ENCODE measurements at regions not wholly inside any gene's neighbourhood (a gene's known extent, or its start where the extent isn't known, plus 50 kb on each side); places are given as distances from the start of the nearest gene placed in this dataset.

DNA sequence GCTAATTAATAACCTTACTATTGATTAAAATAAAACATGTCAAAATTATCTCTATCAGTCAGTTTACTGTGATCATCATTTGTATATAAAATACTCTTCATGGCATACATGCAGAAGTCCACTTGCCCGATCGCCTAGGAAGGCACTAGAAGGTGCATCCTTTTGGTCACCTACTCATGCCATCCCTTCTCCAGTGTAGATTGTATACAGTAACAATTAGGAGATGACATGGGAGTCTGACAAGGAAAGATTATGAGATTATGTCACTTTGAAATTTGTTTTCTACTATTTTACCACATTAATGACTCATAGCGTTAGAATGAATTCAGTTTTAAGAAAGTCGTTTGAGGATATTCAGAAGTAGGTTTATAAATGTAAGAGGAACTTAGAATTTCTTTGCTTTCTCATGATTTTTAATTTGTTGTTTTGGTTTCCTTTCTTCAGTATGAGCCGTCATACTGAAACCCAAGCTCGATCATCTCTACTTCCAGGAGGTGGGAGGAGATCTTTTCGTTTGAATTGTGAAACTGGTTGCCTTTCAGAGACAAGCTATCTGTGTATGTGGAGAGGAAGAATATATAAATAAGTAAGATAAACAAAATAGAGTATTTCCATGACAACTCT, 51.1 kb upstream of the UNC5C start:
- TF ChIP-seq POLR2A (IDR thresholded peaks at IDR 0.05; ENCODE audit: extremely low read depth, insufficient read length) (no peak), MYC (IDR thresholded peaks at IDR 0.05; ENCODE audit: low read depth, low read length) (no peak)
- TF ChIP-seq, protein P1, sequence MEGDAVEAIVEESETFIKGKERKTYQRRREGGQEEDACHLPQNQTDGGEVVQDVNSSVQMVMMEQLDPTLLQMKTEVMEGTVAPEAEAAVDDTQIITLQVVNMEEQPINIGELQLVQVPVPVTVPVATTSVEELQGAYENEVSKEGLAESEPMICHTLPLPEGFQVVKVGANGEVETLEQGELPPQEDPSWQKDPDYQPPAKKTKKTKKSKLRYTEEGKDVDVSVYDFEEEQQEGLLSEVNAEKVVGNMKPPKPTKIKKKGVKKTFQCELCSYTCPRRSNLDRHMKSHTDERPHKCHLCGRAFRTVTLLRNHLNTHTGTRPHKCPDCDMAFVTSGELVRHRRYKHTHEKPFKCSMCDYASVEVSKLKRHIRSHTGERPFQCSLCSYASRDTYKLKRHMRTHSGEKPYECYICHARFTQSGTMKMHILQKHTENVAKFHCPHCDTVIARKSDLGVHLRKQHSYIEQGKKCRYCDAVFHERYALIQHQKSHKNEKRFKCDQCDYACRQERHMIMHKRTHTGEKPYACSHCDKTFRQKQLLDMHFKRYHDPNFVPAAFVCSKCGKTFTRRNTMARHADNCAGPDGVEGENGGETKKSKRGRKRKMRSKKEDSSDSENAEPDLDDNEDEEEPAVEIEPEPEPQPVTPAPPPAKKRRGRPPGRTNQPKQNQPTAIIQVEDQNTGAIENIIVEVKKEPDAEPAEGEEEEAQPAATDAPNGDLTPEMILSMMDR (IDR thresholded peaks at IDR 0.05; ENCODE audit: low read depth, low read length): no peak
- TF ChIP-seq, protein P2, sequence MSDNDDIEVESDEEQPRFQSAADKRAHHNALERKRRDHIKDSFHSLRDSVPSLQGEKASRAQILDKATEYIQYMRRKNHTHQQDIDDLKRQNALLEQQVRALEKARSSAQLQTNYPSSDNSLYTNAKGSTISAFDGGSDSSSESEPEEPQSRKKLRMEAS (IDR thresholded peaks at IDR 0.05; ENCODE audit: low read depth, low read length): no peak
